ENCODE measurements at regions not wholly inside any gene's neighbourhood (a gene's known extent, or its start where the extent isn't known, plus 50 kb on each side); places are given as distances from the start of the nearest gene placed in this dataset.
"Not testable (repeated sequence)": the region's sequence is repeated elsewhere in the genome, so short reads cannot be mapped to it uniquely, and the experiment has no call there.

GRCh38 chr1:96411006-96411405, 310.6 kb upstream of the PTBP2 start:
- DNase-seq, result no peak

GRCh38 chr1:96414598-96414997, 307.0 kb upstream of the PTBP2 start:
- DNase-seq, result no peak

GRCh38 chr1:96416111-96416595, 305.4 kb upstream of the PTBP2 start:
- peak in 3 of 56 donors; percentile 5 to 15 (median 10) for DNase-seq

- DNase-seq, result no peak
These were observed 304.7 kb upstream of the PTBP2 start for GRCh38 chr1:96416701-96417444.

- no peak for DNase-seq
These were observed 302.6 kb upstream of the PTBP2 start for GRCh38 chr1:96418969-96419368.

GRCh38 chr1:96424877-96425276, 296.7 kb upstream of the PTBP2 start:
- DNase-seq, result no peak

- no peak for DNase-seq
These were observed 296.0 kb upstream of the PTBP2 start for GRCh38 chr1:96425382-96426129.

- no peak for DNase-seq
These were observed 294.0 kb upstream of the PTBP2 start for GRCh38 chr1:96427616-96428015.

- no peak for DNase-seq
These were observed 276.3 kb upstream of the PTBP2 start for GRCh38 chr1:96445302-96445701.

GRCh38 chr1:96464066-96464465, 257.5 kb upstream of the PTBP2 start:
- DNase-seq, result no peak

GRCh38 chr1:96464522-96464921, 257.1 kb upstream of the PTBP2 start:
- no peak for DNase-seq

- no peak for DNase-seq
These were observed 256.6 kb upstream of the PTBP2 start for GRCh38 chr1:96464991-96465390.

GRCh38 chr1:96465441-96465840, 256.1 kb upstream of the PTBP2 start:
- no peak for DNase-seq

- DNase-seq, result no peak
These were observed 254.7 kb upstream of the PTBP2 start for GRCh38 chr1:96466842-96467241.

- not testable (repeated sequence) for DNase-seq
These were observed 251.9 kb upstream of the PTBP2 start for GRCh38 chr1:96469726-96470125.

GRCh38 chr1:96472471-96472870, 249.1 kb upstream of the PTBP2 start:
- no peak for DNase-seq

- DNase-seq, result no peak
These were observed 247.7 kb upstream of the PTBP2 start for GRCh38 chr1:96473791-96474434.

GRCh38 chr1:96474985-96475743, 246.4 kb upstream of the PTBP2 start:
- no peak for DNase-seq

GRCh38 chr1:96475903-96476302, 245.7 kb upstream of the PTBP2 start:
- no peak for DNase-seq

GRCh38 chr1:96478228-96478627, 243.4 kb upstream of the PTBP2 start:
- no peak for DNase-seq

- no peak for DNase-seq
These were observed 240.2 kb upstream of the PTBP2 start for GRCh38 chr1:96481409-96481808.

GRCh38 chr1:96482616-96483015, 239.0 kb upstream of the PTBP2 start:
- DNase-seq, result no peak
